Left kidney (tissue), 1 donor: ENCODE measurements at regions not wholly inside any gene's neighbourhood (a gene's known extent, or its start where the extent isn't known, plus 50 kb on each side); places are given as distances from the start of the nearest gene placed in this dataset.
"Not testable (repeated sequence)": the region's sequence is repeated elsewhere in the genome, so short reads cannot be mapped to it uniquely, and the experiment has no call there.

Experiments used
- DNase-seq: peaks from one replicate; pipeline ENCODE4 v3.0.0-alpha.2; 2013

GRCh38 chr5:25974451-25974850, 1063.9 kb downstream of the CDH9 start:
- DNase-seq = no peak

GRCh38 chr5:25970906-25971489, 1067.4 kb downstream of the CDH9 start:
- DNase-seq = no peak

GRCh38 chr5:25969042-25969441, 1069.3 kb downstream of the CDH9 start:
- DNase-seq = not testable (repeated sequence)

GRCh38 chr5:25964009-25964372, 1074.4 kb downstream of the CDH9 start:
- no peak for DNase-seq

GRCh38 chr5:25963251-25964008, 1075.0 kb downstream of the CDH9 start:
- DNase-seq = no peak

- DNase-seq = no peak
Observed at GRCh38 chr5:25955337-25955736, 1083.0 kb downstream of the CDH9 start.

- DNase-seq = no peak
Observed at GRCh38 chr5:25950681-25951080, 1087.7 kb downstream of the CDH9 start.

GRCh38 chr5:25948278-25948677, 1090.1 kb downstream of the CDH9 start:
- no peak for DNase-seq

- no peak for DNase-seq
Observed at GRCh38 chr5:25944786-25945185, 1093.6 kb downstream of the CDH9 start.

GRCh38 chr5:25909163-25909562, 1129.2 kb downstream of the CDH9 start:
- no peak for DNase-seq

GRCh38 chr5:25905646-25906045, 1132.7 kb downstream of the CDH9 start:
- DNase-seq = no peak

GRCh38 chr5:25892211-25892610, 1146.2 kb downstream of the CDH9 start:
- DNase-seq = no peak

- no peak for DNase-seq
Observed at GRCh38 chr5:25891691-25892090, 1146.7 kb downstream of the CDH9 start.

GRCh38 chr5:25881318-25882036, 1156.9 kb downstream of the CDH9 start:
- DNase-seq = no peak

GRCh38 chr5:25863811-25864210, 1174.6 kb downstream of the CDH9 start:
- DNase-seq = no peak

- no peak for DNase-seq
Observed at GRCh38 chr5:25862276-25862675, 1176.1 kb downstream of the CDH9 start.

- no peak for DNase-seq
Observed at GRCh38 chr5:25858019-25858418, 1180.4 kb downstream of the CDH9 start.

GRCh38 chr5:25851301-25851700, 1187.1 kb downstream of the CDH9 start:
- DNase-seq = no peak

- no peak for DNase-seq
Observed at GRCh38 chr5:25850581-25850980, 1187.8 kb downstream of the CDH9 start.

GRCh38 chr5:25849270-25849669, 1189.1 kb downstream of the CDH9 start:
- DNase-seq = no peak

GRCh38 chr5:25823330-25823873, 1178.6 kb upstream of the CDH10 start:
- no peak for DNase-seq
